OCI-LY3 (cell line): ENCODE measurements at regions not wholly inside any gene's neighbourhood (a gene's known extent, or its start where the extent isn't known, plus 50 kb on each side); places are given as distances from the start of the nearest gene placed in this dataset.

Experiments
- H2AFZ ChIP-seq: fragments of 200-600, 300-600 bp; shearing (Covaris generic); 2 replicates; pipeline ENCODE4 v1.6.0; 2014; ENCODE audit warnings: antibody characterized with exemption, low read depth, low read length
- H3K27ac ChIP-seq: fragments of 200-600, 300-600 bp; sonication (generic); 2 replicates; pipeline ENCODE4 v1.5.1; 2014; ENCODE audit warnings: mild to moderate bottlenecking, low read length, moderate library complexity, mixed read lengths
- H3K27me3 ChIP-seq: fragments of 200-600, 300-600 bp; sonication (generic); 2 replicates; pipeline ENCODE4 v1.6.1; 2014; ENCODE audit warnings: low read depth, low read length, mixed read lengths
- H3K36me3 ChIP-seq: fragments of 200-600, 300-600 bp; sonication (generic); replicated peaks from 2 replicates; pipeline ENCODE3; 2014; ENCODE audit warnings: low read depth, low read length, mixed read lengths
- H3K4me1 ChIP-seq: fragments of 300-600, 200-600 bp; sonication (generic); 2 replicates; pipeline ENCODE4 v1.6.1; 2014; ENCODE audit warnings: low read length, mixed read lengths
- H3K4me2 ChIP-seq: fragments of 200-600, 300-600 bp; sonication (generic); 2 replicates; pipeline ENCODE4 v1.6.1; 2014; ENCODE audit warnings: low read length, mixed read lengths
- H3K4me3 ChIP-seq: fragments of 300-600, 200-600 bp; sonication (generic); 2 replicates; pipeline ENCODE4 v1.5.1; 2014; ENCODE audit warnings: antibody characterized with exemption, mild to moderate bottlenecking, low read length, moderate library complexity
- H3K79me2 ChIP-seq: fragments of 300-600, 200-600 bp; shearing (Covaris generic); 2 replicates; pipeline ENCODE4 v1.6.1; 2014; ENCODE audit warnings: mild to moderate bottlenecking, low read length, mixed read lengths
- H3K9ac ChIP-seq: fragments of 300-600, 200-600 bp; shearing (Covaris generic); 2 replicates; pipeline ENCODE4 v1.6.0; 2014; ENCODE audit warnings: mild to moderate bottlenecking, low read length, moderate library complexity
- H3K9me3 ChIP-seq: fragments of 200-600, 300-600 bp; shearing (Covaris generic); 2 replicates; pipeline ENCODE4 v1.6.1; 2014; ENCODE audit warnings: low read length, mixed read lengths; ENCODE audit not compliant: insufficient read depth
- H4K20me1 ChIP-seq: fragments of 200-600, 300-600 bp; sonication (generic); 2 replicates; pipeline ENCODE4 v1.6.1; 2016; ENCODE audit warnings: low read length, mixed read lengths; ENCODE audit not compliant: insufficient read depth
- EZH2phosphoT487 ChIP-seq: fragments of 200-600 bp; shearing (Covaris generic); IDR thresholded peaks from 2 replicates; pipeline ENCODE4 v1.6.1; 2018; ENCODE audit warnings: antibody characterized with exemption, mixed run types, low read depth
- TF ChIP-seq, protein P1 (sequence below): fragments of 200-600, 300-600 bp; sonication (generic); IDR thresholded peaks from 2 replicates; pipeline ENCODE4 v1.5.1; 2014; ENCODE audit warnings: antibody characterized with exemption, low read length, low read depth

- no peak overlapping the region for H3K9ac ChIP-seq
- H2AFZ ChIP-seq, result no peak overlapping the region
- TF ChIP-seq EZH2phosphoT487, result no peak
- TF ChIP-seq, protein P1, sequence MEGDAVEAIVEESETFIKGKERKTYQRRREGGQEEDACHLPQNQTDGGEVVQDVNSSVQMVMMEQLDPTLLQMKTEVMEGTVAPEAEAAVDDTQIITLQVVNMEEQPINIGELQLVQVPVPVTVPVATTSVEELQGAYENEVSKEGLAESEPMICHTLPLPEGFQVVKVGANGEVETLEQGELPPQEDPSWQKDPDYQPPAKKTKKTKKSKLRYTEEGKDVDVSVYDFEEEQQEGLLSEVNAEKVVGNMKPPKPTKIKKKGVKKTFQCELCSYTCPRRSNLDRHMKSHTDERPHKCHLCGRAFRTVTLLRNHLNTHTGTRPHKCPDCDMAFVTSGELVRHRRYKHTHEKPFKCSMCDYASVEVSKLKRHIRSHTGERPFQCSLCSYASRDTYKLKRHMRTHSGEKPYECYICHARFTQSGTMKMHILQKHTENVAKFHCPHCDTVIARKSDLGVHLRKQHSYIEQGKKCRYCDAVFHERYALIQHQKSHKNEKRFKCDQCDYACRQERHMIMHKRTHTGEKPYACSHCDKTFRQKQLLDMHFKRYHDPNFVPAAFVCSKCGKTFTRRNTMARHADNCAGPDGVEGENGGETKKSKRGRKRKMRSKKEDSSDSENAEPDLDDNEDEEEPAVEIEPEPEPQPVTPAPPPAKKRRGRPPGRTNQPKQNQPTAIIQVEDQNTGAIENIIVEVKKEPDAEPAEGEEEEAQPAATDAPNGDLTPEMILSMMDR, result no peak
- no peak overlapping the region for H3K4me2 ChIP-seq
- H4K20me1 ChIP-seq, result no peaks in the 10 kb centered on the region
- H3K9me3 ChIP-seq, result no peaks in the 10 kb centered on the region
- H3K4me1 ChIP-seq, result no peaks in the 10 kb centered on the region
- H3K27ac ChIP-seq, result no peak overlapping the region
- no peaks in the 10 kb centered on the region for H3K36me3 ChIP-seq
- H3K27me3 ChIP-seq, result peaks cover 10% of the 10 kb centered on the region
- H3K79me2 ChIP-seq, result no peaks in the 10 kb centered on the region
- no peak overlapping the region for H3K4me3 ChIP-seq
These were observed 128.5 kb upstream of the FRMD6 start for GRCh38 chr14:51523243-51523642.

GRCh38 chr14:51525739-51526138, 126.0 kb upstream of the FRMD6 start:
- H3K27me3 ChIP-seq, result peaks cover 7% of the 10 kb centered on the region
- TF ChIP-seq EZH2phosphoT487, result no peak
- TF ChIP-seq, protein P1, result no peak

GRCh38 chr14:51527073-51527472, 124.6 kb upstream of the FRMD6 start:
- no peaks in the 10 kb centered on the region for H3K79me2 ChIP-seq
- no peaks in the 10 kb centered on the region for H3K36me3 ChIP-seq
- H3K27ac ChIP-seq, result no peak overlapping the region
- H2AFZ ChIP-seq, result no peak overlapping the region
- no peaks in the 10 kb centered on the region for H3K9me3 ChIP-seq
- H4K20me1 ChIP-seq, result no peaks in the 10 kb centered on the region
- no peak overlapping the region for H3K9ac ChIP-seq
- no peak for TF ChIP-seq EZH2phosphoT487
- TF ChIP-seq, protein P1, result no peak
- no peaks in the 10 kb centered on the region for H3K4me1 ChIP-seq
- H3K27me3 ChIP-seq, result peaks cover 7% of the 10 kb centered on the region
- no peak overlapping the region for H3K4me3 ChIP-seq
- no peak overlapping the region for H3K4me2 ChIP-seq

More at GRCh38 chr14:51525739-51526138, 126.0 kb upstream of the FRMD6 start:
- no peak overlapping the region for H2AFZ ChIP-seq
- H3K9ac ChIP-seq, result no peak overlapping the region
- H3K36me3 ChIP-seq, result no peaks in the 10 kb centered on the region
- H3K9me3 ChIP-seq, result no peaks in the 10 kb centered on the region
- H3K4me1 ChIP-seq, result no peaks in the 10 kb centered on the region
- H3K27ac ChIP-seq, result no peak overlapping the region
- H4K20me1 ChIP-seq, result no peaks in the 10 kb centered on the region
- H3K79me2 ChIP-seq, result no peaks in the 10 kb centered on the region
- H3K4me3 ChIP-seq, result no peak overlapping the region
- H3K4me2 ChIP-seq, result no peak overlapping the region

- Histone ChIP-seq H3K4me1 (no peaks in the 10 kb centered on the region), H3K4me2 (no peak overlapping the region), H3K4me3 (no peak overlapping the region), H3K27ac (no peak overlapping the region), H3K9ac (no peak overlapping the region), H4K20me1 (no peaks in the 10 kb centered on the region), H3K9me3 (no peaks in the 10 kb centered on the region), H2AFZ (no peak overlapping the region), H3K79me2 (no peaks in the 10 kb centered on the region), H3K27me3 (peaks cover 7% of the 10 kb centered on the region), H3K36me3 (no peaks in the 10 kb centered on the region)
- no peak for TF ChIP-seq EZH2phosphoT487
- TF ChIP-seq, protein P1, result no peak
These were observed 122.0 kb upstream of the FRMD6 start for GRCh38 chr14:51529736-51530135.
